GM23338 (cell line): ENCODE measurements at regions not wholly inside any gene's neighbourhood (a gene's known extent, or its start where the extent isn't known, plus 50 kb on each side); places are given as distances from the start of the nearest gene placed in this dataset.

Experiments used
- ATAC-seq: fragments of 200-7000 bp; cut with Tn5 transposase; 3 replicates; pipeline ENCODE4 v1.9.1; 2020
- DNase-seq: peaks from one replicate; pipeline ENCODE4 v3.0.0-alpha.2; 2015; ENCODE audit warnings: low spot score
- H2AFZ ChIP-seq: fragments of 200-600 bp; sonication (generic); 2 replicates; pipeline ENCODE4 v1.8.0; 2016; ENCODE audit warnings: antibody characterized with exemption, mild to moderate bottlenecking, moderate library complexity
- H3F3A ChIP-seq: fragments of 200-600 bp; sonication (generic); replicated peaks from 2 replicates; pipeline ENCODE4 v1.8.0; 2017; ENCODE audit warnings: antibody characterized with exemption, mixed run types, low read depth
- H3K27ac ChIP-seq: fragments of 200-600 bp; sonication (generic); 2 replicates; pipeline ENCODE4 v1.6.1; 2016; ENCODE audit warnings: low read depth
- H3K27me3 ChIP-seq: fragments of 200-600 bp; sonication (generic); 2 replicates; pipeline ENCODE4 v1.8.0; 2016; ENCODE audit warnings: mild to moderate bottlenecking, mixed run types, moderate library complexity; ENCODE audit not compliant: insufficient read depth
- H3K36me3 ChIP-seq: fragments of 200-600 bp; sonication (generic); 2 replicates; pipeline ENCODE4 v1.8.0; 2016; ENCODE audit warnings: mild to moderate bottlenecking; ENCODE audit not compliant: insufficient read depth
- H3K4me1 ChIP-seq: fragments of 200-600 bp; sonication (generic); 2 replicates; pipeline ENCODE4 v1.8.0; 2016; ENCODE audit warnings: mild to moderate bottlenecking, moderate library complexity; ENCODE audit not compliant: insufficient read depth
- H3K4me2 ChIP-seq: fragments of 200-600 bp; sonication (generic); 2 replicates; pipeline ENCODE4 v1.7.1; 2017; ENCODE audit warnings: mixed run types
- H3K4me3 ChIP-seq: fragments of 200-600 bp; sonication (generic); 2 replicates; pipeline ENCODE4 v1.6.1; 2016; ENCODE audit warnings: mixed run types
- H3K79me2 ChIP-seq: fragments of 200-600 bp; sonication (generic); replicated peaks from 2 replicates; pipeline ENCODE4 v1.8.0; 2017; ENCODE audit warnings: mild to moderate bottlenecking; ENCODE audit not compliant: insufficient read depth
- H3K9me2 ChIP-seq: fragments of 200-600 bp; sonication (generic); 2 replicates; pipeline ENCODE4 v1.8.0; 2017; ENCODE audit not compliant: insufficient read depth
- H4K20me1 ChIP-seq: fragments of 200-600 bp; sonication (generic); replicated peaks from 2 replicates; pipeline ENCODE4 v1.8.0; 2017; ENCODE audit warnings: mild to moderate bottlenecking; ENCODE audit not compliant: insufficient read depth
- H3K27ac Mint-ChIP-seq: 2 replicates; pipeline ENCODE4 v1.8.0; 2020; ENCODE audit warnings: inconsistent platforms, mild to moderate bottlenecking, moderate library complexity, mixed read lengths
- H3K27me3 Mint-ChIP-seq: 3 replicates; pipeline ENCODE4 v1.8.0; 2022; ENCODE audit warnings: low read depth, mild to moderate bottlenecking, moderate library complexity, mixed read lengths, inconsistent platforms; ENCODE audit not compliant: insufficient read depth, poor library complexity
- H3K36me3 Mint-ChIP-seq: 3 replicates; pipeline ENCODE4 v1.8.0; 2021; ENCODE audit warnings: low read depth, mild to moderate bottlenecking, inconsistent platforms, moderate library complexity, mixed read lengths
- H3K4me1 Mint-ChIP-seq: 3 replicates; pipeline ENCODE4 v1.8.0; 2020; ENCODE audit warnings: mild to moderate bottlenecking, inconsistent platforms, mixed read lengths
- H3K4me3 Mint-ChIP-seq: 3 replicates; pipeline ENCODE4 v1.8.0; 2021; ENCODE audit warnings: moderate library complexity, mild to moderate bottlenecking, inconsistent platforms, mixed read lengths
- H3K9me3 Mint-ChIP-seq: 3 replicates; pipeline ENCODE4 v1.8.0; 2020; ENCODE audit warnings: moderate library complexity, mild to moderate bottlenecking, inconsistent platforms, mixed read lengths
- CREB1 ChIP-seq: fragments of 250-450 bp; sonication (Bioruptor Pico); IDR thresholded peaks from 2 replicates; pipeline ENCODE4 v1.5.0; 2020; ENCODE audit warnings: low read depth, mild to moderate bottlenecking, moderate library complexity
- CTCF ChIP-seq, 2 experiments: fragments of 200-600 bp in 1 of 2; sonication (generic) in 1 of 2; conservative IDR thresholded peaks; 2 replicates each; pipeline versions ENCODE4 v1.5.1 to v1.6.1; 2016 to 2017; ENCODE audit warnings: antibody characterized with exemption in 2 of 2, low read depth in 2 of 2, mild to moderate bottlenecking in 2 of 2, moderate library complexity in 1 of 2
- ETS1 ChIP-seq: IDR thresholded peaks from 2 replicates; pipeline ENCODE4 v1.6.1; 2016; ENCODE audit warnings: antibody characterized with exemption
- EZH2 ChIP-seq: fragments of 200-600 bp; sonication (generic); IDR thresholded peaks from one replicate; pipeline ENCODE4 v1.8.0; 2017; ENCODE audit warnings: antibody characterized with exemption, mild to moderate bottlenecking, low read depth; ENCODE audit not compliant: unreplicated experiment
- EZH2phosphoT487 ChIP-seq: fragments of 200-600 bp; sonication (generic); IDR thresholded peaks from one replicate; pipeline ENCODE4 v1.8.1; 2018; ENCODE audit warnings: antibody characterized with exemption; ENCODE audit not compliant: unreplicated experiment
- NANOG ChIP-seq: IDR thresholded peaks from 2 replicates; pipeline ENCODE4 v1.6.1; 2016; ENCODE audit warnings: antibody characterized with exemption, borderline replicate concordance
- STAT1 ChIP-seq: IDR thresholded peaks from one replicate; pipeline ENCODE4 v1.6.1; 2016; ENCODE audit warnings: antibody characterized with exemption; ENCODE audit not compliant: unreplicated experiment
- ZNF114 ChIP-seq: fragments of 250-450 bp; sonication (Bioruptor Pico); IDR thresholded peaks from 2 replicates; pipeline ENCODE4 v1.5.0; 2020; ENCODE audit warnings: mild to moderate bottlenecking, moderate library complexity
- ZNF331 ChIP-seq: fragments of 250-450 bp; sonication (Bioruptor Pico); IDR thresholded peaks from 2 replicates; pipeline ENCODE4 v1.5.0; 2020; ENCODE audit warnings: low read depth, mild to moderate bottlenecking, moderate library complexity
- ZNF462 ChIP-seq: fragments of 250-450 bp; sonication (Bioruptor Pico); IDR thresholded peaks from 2 replicates; pipeline ENCODE4 v1.5.0; 2020; ENCODE audit warnings: mild to moderate bottlenecking, moderate library complexity

GRCh38 chr12:84054811-84055210, 857.8 kb downstream of the SLC6A15 start:
- H3K36me3 Mint-ChIP-seq, result no peaks in the 10 kb centered on the region
- DNase-seq (no peak), ATAC-seq (no peak)
- no peaks in the 10 kb centered on the region for H3K4me1 ChIP-seq
- H3K4me1 Mint-ChIP-seq, result peaks cover 10% of the 10 kb centered on the region; the same call in 2 of the 3 replicates
- no peaks in the 10 kb centered on the region for H3F3A ChIP-seq
- TF ChIP-seq ZNF331, result no peak
- TF ChIP-seq STAT1, result no peak
- TF ChIP-seq ZNF462 (CRISPR knock-in tag), result no peak
- no peak for TF ChIP-seq ETS1
- no peak for TF ChIP-seq ZNF114 (CRISPR knock-in tag)
- no peak for TF ChIP-seq CREB1
- no peak for TF ChIP-seq NANOG
- no peak for TF ChIP-seq EZH2phosphoT487
- no peak for TF ChIP-seq EZH2
- TF ChIP-seq CTCF (conservative IDR thresholded peaks at IDR 0.05; ENCODE audit: low read depth in 2 of 2), result no peak
- no peaks in the 10 kb centered on the region for H3K9me3 Mint-ChIP-seq
- no peak overlapping the region for H3K4me3 ChIP-seq
- no peak overlapping the region for H3K4me2 ChIP-seq
- H3K36me3 ChIP-seq, result no peaks in the 10 kb centered on the region
- H3K27me3 ChIP-seq, result no peaks in the 10 kb centered on the region
- H3K4me3 Mint-ChIP-seq, result no peak overlapping the region
- H3K27ac ChIP-seq, result no peak overlapping the region
- H3K27me3 Mint-ChIP-seq, result peaks cover 1% of the 10 kb centered on the region
- no peak overlapping the region for H2AFZ ChIP-seq
- H4K20me1 ChIP-seq, result no peaks in the 10 kb centered on the region
- no peak overlapping the region for H3K27ac Mint-ChIP-seq
- no peaks in the 10 kb centered on the region for H3K9me2 ChIP-seq
- no peaks in the 10 kb centered on the region for H3K79me2 ChIP-seq
